HEK293 (cell line): ENCODE measurements at regions not wholly inside any gene's neighbourhood (a gene's known extent, or its start where the extent isn't known, plus 50 kb on each side); places are given as distances from the start of the nearest gene placed in this dataset.

Source experiments
- CTCF ChIA-PET: fragments of 350-600 bp; formaldehyde crosslinking; extraction: SDS; loops from one replicate; lab custom pipeline; 2021; ENCODE audit warnings: antibody characterized with exemption; lab: Yijun Ruan, JAX
- POLR2A ChIA-PET: fragments of 300-600 bp; formaldehyde crosslinking; extraction: SDS; loops from one replicate; lab custom pipeline; 2020; ENCODE audit warnings: antibody characterized with exemption, inconsistent platforms; lab: Yijun Ruan, JAX
- H3K27ac ChIP-seq: fragments of 200-500 bp; sonication (Bioruptor generic); 2 replicates; pipeline ENCODE4 v1.5.1; 2014; ENCODE audit warnings: low read depth, low read length, control low read depth, inconsistent platforms; ENCODE audit errors: extremely low read depth
- H3K36me3 ChIP-seq, 2 experiments: fragments of 200-500 bp in 1 of 2; sonication (Bioruptor generic) in 1 of 2; 1 replicate in 1 of 2; 2 replicates in 1 of 2; pipeline ENCODE4 v1.5.1; 2014 to 2017; ENCODE audit warnings: inconsistent platforms in 2 of 2, low read length in 2 of 2; ENCODE audit not compliant: control insufficient read depth in 2 of 2, insufficient read depth in 1 of 2
- H3K4me1 ChIP-seq: fragments of 200-500 bp; sonication (Bioruptor generic); 2 replicates; pipeline ENCODE4 v1.5.1; 2014; ENCODE audit warnings: mild to moderate bottlenecking, low read length, inconsistent platforms; ENCODE audit not compliant: control insufficient read depth, insufficient read depth
- H3K4me3 ChIP-seq: 2 replicates; pipeline ENCODE4 v1.5.1; 2011; ENCODE audit warnings: low read depth, mild to moderate bottlenecking, control low read depth, low read length, moderate library complexity
- H3K9me3 ChIP-seq: fragments of 200-500 bp; sonication (Bioruptor generic); 2 replicates; pipeline ENCODE4 v1.5.1; 2014; ENCODE audit warnings: low read depth, low read length, inconsistent platforms; ENCODE audit not compliant: control insufficient read depth, insufficient read depth
- HOXC10 ChIP-seq: sonication (generic); formaldehyde crosslinking; IDR thresholded peaks from 2 replicates; pipeline ENCODE4 v1.8.1; 2023; ENCODE audit warnings: mild to moderate bottlenecking, missing genetic modification reagents
- KLF9 ChIP-seq: fragments of 450-650 bp; formaldehyde crosslinking; IDR thresholded peaks from 2 replicates; pipeline ENCODE4 v1.5.1; 2016; ENCODE audit warnings: missing biosample characterization, missing genetic modification characterization, low read depth
- ZNF10 ChIP-seq: fragments of 450-650 bp; formaldehyde crosslinking; IDR thresholded peaks from 2 replicates; pipeline ENCODE4 v1.5.1; 2017; ENCODE audit warnings: missing biosample characterization, missing genetic modification characterization
- ZNF16 ChIP-seq: fragments of 450-650 bp; formaldehyde crosslinking; IDR thresholded peaks from 2 replicates; pipeline ENCODE4 v1.5.1; 2016; ENCODE audit warnings: low read depth, missing biosample characterization, missing genetic modification characterization
- ZNF174 ChIP-seq: fragments of 450-650 bp; formaldehyde crosslinking; IDR thresholded peaks from 2 replicates; pipeline ENCODE4 v1.5.0; 2017; ENCODE audit warnings: missing biosample characterization, mild to moderate bottlenecking, missing genetic modification characterization
- ZNF18 ChIP-seq: fragments of 450-650 bp; formaldehyde crosslinking; IDR thresholded peaks from 2 replicates; pipeline ENCODE4 v1.5.1; 2016; ENCODE audit warnings: missing biosample characterization, missing genetic modification characterization
- ZNF211 ChIP-seq: fragments of 450-650 bp; formaldehyde crosslinking; IDR thresholded peaks from 2 replicates; pipeline ENCODE4 v1.5.1; 2016; ENCODE audit warnings: low read depth, missing biosample characterization, missing genetic modification characterization
- ZNF239 ChIP-seq: fragments of 450-650 bp; formaldehyde crosslinking; IDR thresholded peaks from 2 replicates; pipeline ENCODE4 v1.5.1; 2016; ENCODE audit warnings: missing biosample characterization, missing genetic modification characterization
- ZNF24 ChIP-seq: fragments of 450-650 bp; formaldehyde crosslinking; IDR thresholded peaks from 2 replicates; pipeline ENCODE4 v1.5.1; 2016; ENCODE audit warnings: missing biosample characterization, missing genetic modification characterization
- ZNF26 ChIP-seq: fragments of 450-650 bp; formaldehyde crosslinking; IDR thresholded peaks from 2 replicates; pipeline ENCODE4 v1.5.1; 2016; ENCODE audit warnings: missing biosample characterization, missing genetic modification characterization
- ZNF292 ChIP-seq: fragments of 450-650 bp; formaldehyde crosslinking; IDR thresholded peaks from 2 replicates; pipeline ENCODE4 v1.5.1; 2016; ENCODE audit warnings: low read depth, missing biosample characterization, missing genetic modification characterization, borderline replicate concordance
- ZNF311 ChIP-seq: fragments of 450-650 bp; formaldehyde crosslinking; IDR thresholded peaks from 2 replicates; pipeline ENCODE4 v1.5.1; 2017; ENCODE audit warnings: missing biosample characterization, missing genetic modification characterization, borderline replicate concordance
- ZNF335 ChIP-seq: fragments of 450-650 bp; formaldehyde crosslinking; conservative IDR thresholded peaks from 2 replicates; pipeline ENCODE4 v1.5.1; 2016; ENCODE audit warnings: missing biosample characterization, missing genetic modification characterization
- ZNF341 ChIP-seq: fragments of 450-650 bp; formaldehyde crosslinking; IDR thresholded peaks from 2 replicates; pipeline ENCODE4; 2016; ENCODE audit warnings: low read depth, missing biosample characterization, missing genetic modification characterization
- ZNF362 ChIP-seq: fragments of 450-650 bp; formaldehyde crosslinking; IDR thresholded peaks from 2 replicates; pipeline ENCODE4 v1.5.1; 2016; ENCODE audit warnings: missing biosample characterization, missing genetic modification characterization
- ZNF423 ChIP-seq: fragments of 450-650 bp; formaldehyde crosslinking; IDR thresholded peaks from 2 replicates; pipeline ENCODE4 v1.5.1; 2016; ENCODE audit warnings: missing biosample characterization, missing genetic modification characterization
- ZNF433 ChIP-seq: fragments of 450-650 bp; formaldehyde crosslinking; IDR thresholded peaks from 2 replicates; pipeline ENCODE4 v1.5.1; 2016; ENCODE audit warnings: missing biosample characterization, missing genetic modification characterization, low read depth
- ZNF48 ChIP-seq: fragments of 450-650 bp; formaldehyde crosslinking; IDR thresholded peaks from 2 replicates; pipeline ENCODE4 v1.5.1; 2016; ENCODE audit warnings: missing biosample characterization, missing genetic modification characterization
- ZNF488 ChIP-seq: fragments of 450-650 bp; formaldehyde crosslinking; IDR thresholded peaks from 2 replicates; pipeline ENCODE4 v1.5.1; 2016; ENCODE audit warnings: missing biosample characterization, missing genetic modification characterization
- ZNF514 ChIP-seq: fragments of 450-650 bp; formaldehyde crosslinking; IDR thresholded peaks from 2 replicates; pipeline ENCODE4 v1.5.1; 2016; ENCODE audit warnings: missing biosample characterization, missing genetic modification characterization
- ZNF561 ChIP-seq: fragments of 450-650 bp; IDR thresholded peaks from 2 replicates; pipeline ENCODE4 v1.5.1; 2018; ENCODE audit warnings: missing biosample characterization, missing genetic modification characterization, borderline replicate concordance
- ZNF580 ChIP-seq: fragments of 450-650 bp; formaldehyde crosslinking; IDR thresholded peaks from 2 replicates; pipeline ENCODE4 v1.5.1; 2016; ENCODE audit warnings: missing biosample characterization, missing genetic modification characterization
- ZNF76 ChIP-seq: fragments of 450-650 bp; formaldehyde crosslinking; IDR thresholded peaks from 2 replicates; pipeline ENCODE4; 2016; ENCODE audit warnings: low read depth, missing biosample characterization, missing genetic modification characterization, borderline replicate concordance
- ZNF777 ChIP-seq: fragments of 450-650 bp; formaldehyde crosslinking; IDR thresholded peaks from 2 replicates; pipeline ENCODE4 v1.5.1; 2017; ENCODE audit warnings: missing biosample characterization, missing genetic modification characterization, borderline replicate concordance
- ZNF837 ChIP-seq: fragments of 450-650 bp; formaldehyde crosslinking; IDR thresholded peaks from 2 replicates; pipeline ENCODE4 v1.5.1; 2016; ENCODE audit warnings: missing biosample characterization, missing genetic modification characterization
- ZSCAN30 ChIP-seq: fragments of 450-650 bp; IDR thresholded peaks from 2 replicates; pipeline ENCODE4 v1.5.1; 2018; ENCODE audit warnings: missing biosample characterization, mild to moderate bottlenecking, missing genetic modification characterization, moderate library complexity
- ZXDB ChIP-seq: fragments of 450-650 bp; formaldehyde crosslinking; IDR thresholded peaks from 2 replicates; pipeline ENCODE4 v1.5.1; 2016; ENCODE audit warnings: missing biosample characterization, missing genetic modification characterization

- Histone ChIP-seq H3K36me3 (no peaks in the 10 kb centered on the region), H3K4me3 (no peak overlapping the region), H3K9me3 (no peaks in the 10 kb centered on the region), H3K4me1 (no peaks in the 10 kb centered on the region)
- POLR2A ChIA-PET: no interaction called here
- CTCF ChIA-PET: interaction anchor here (0.6 kb wide), 1 partner anchor 664 kb away, joined by 3 read pairs; no protein-coding TSS in a partner anchor
- no peak for TF ChIP-seq ZNF362
- no peak for TF ChIP-seq ZNF18
- no peak for TF ChIP-seq ZNF335
- TF ChIP-seq HOXC10 (CRISPR knock-in tag): no peak
- no peak for TF ChIP-seq ZNF211
- no peak for TF ChIP-seq ZNF48 (tag by site-specific recombination)
- TF ChIP-seq ZNF24 (tag by site-specific recombination): no peak
- TF ChIP-seq ZNF292 (tag by site-specific recombination): no peak
- TF ChIP-seq ZNF10: no peak
- TF ChIP-seq ZNF174: no peak
- TF ChIP-seq ZNF514 (tag by site-specific recombination): no peak
- no peak for TF ChIP-seq ZNF16 (tag by site-specific recombination)
- TF ChIP-seq ZSCAN30 (tag by site-specific recombination): no peak
- no peak for TF ChIP-seq ZNF76 (tag by site-specific recombination)
- TF ChIP-seq ZNF423: no peak
- no peak for TF ChIP-seq ZNF433 (tag by site-specific recombination)
- TF ChIP-seq ZXDB (tag by site-specific recombination): no peak
- TF ChIP-seq KLF9 (tag by site-specific recombination): no peak
- TF ChIP-seq ZNF777 (tag by site-specific recombination): no peak
- TF ChIP-seq, all 188 proteins: peak for 0
- H3K27ac ChIP-seq: no peak overlapping the region
These were observed 296.1 kb downstream of the RND3 start for GRCh38 chr2:150191349-150191748.

GRCh38 chr2:150190546-150190945, 296.9 kb downstream of the RND3 start:
- H3K36me3 ChIP-seq: no peaks in the 10 kb centered on the region
- TF ChIP-seq ZNF239 (no peak), ZNF580 (tag by site-specific recombination) (no peak)
- ChIA-PET CTCF (no interaction called here), POLR2A (no interaction called here)
- no peaks in the 10 kb centered on the region for H3K9me3 ChIP-seq
- no peak overlapping the region for H3K27ac ChIP-seq
- no peaks in the 10 kb centered on the region for H3K4me1 ChIP-seq
- no peak overlapping the region for H3K4me3 ChIP-seq

GRCh38 chr2:150188800-150189199, 298.7 kb downstream of the RND3 start:
- H3K27ac ChIP-seq: no peak overlapping the region
- no peaks in the 10 kb centered on the region for H3K4me1 ChIP-seq
- CTCF ChIA-PET: interaction anchor here (0.6 to 0.7 kb wide), 4 partner anchors 12 to 238 kb away, joined by 3 read pairs; no protein-coding TSS in a partner anchor
- POLR2A ChIA-PET: no interaction called here
- H3K4me3 ChIP-seq: no peak overlapping the region
- H3K9me3 ChIP-seq: no peaks in the 10 kb centered on the region
- H3K36me3 ChIP-seq: no peaks in the 10 kb centered on the region
- TF ChIP-seq ZNF26 (tag by site-specific recombination) (no peak), ZNF341 (no peak), ZNF311 (no peak), ZNF561 (tag by site-specific recombination) (no peak), KLF9 (tag by site-specific recombination) (no peak), ZNF837 (tag by site-specific recombination) (no peak), ZNF488 (tag by site-specific recombination) (no peak)
